GM19395 (cell line): ENCODE measurements at regions not wholly inside any gene's neighbourhood (a gene's known extent, or its start where the extent isn't known, plus 50 kb on each side); places are given as distances from the start of the nearest gene placed in this dataset.

Experiments
- ATAC-seq: cut with Tn5 transposase; IDR thresholded peaks from one replicate; pipeline ENCODE4 v1.9.1; 2021; ENCODE audit warnings: mild to moderate bottlenecking, moderate library complexity; ENCODE audit not compliant: unreplicated experiment

- ATAC-seq: no peak
Measured at GRCh38 chr6:33924681-33925080, 120.9 kb upstream of the MLN start.

GRCh38 chr6:33923857-33924514, 120.2 kb upstream of the MLN start:
- ATAC-seq: no peak

GRCh38 chr6:33921745-33922144, 117.9 kb upstream of the MLN start:
- no peak for ATAC-seq

- no peak for ATAC-seq
Measured at GRCh38 chr6:33918175-33918695, 114.4 kb upstream of the MLN start.

DNA sequence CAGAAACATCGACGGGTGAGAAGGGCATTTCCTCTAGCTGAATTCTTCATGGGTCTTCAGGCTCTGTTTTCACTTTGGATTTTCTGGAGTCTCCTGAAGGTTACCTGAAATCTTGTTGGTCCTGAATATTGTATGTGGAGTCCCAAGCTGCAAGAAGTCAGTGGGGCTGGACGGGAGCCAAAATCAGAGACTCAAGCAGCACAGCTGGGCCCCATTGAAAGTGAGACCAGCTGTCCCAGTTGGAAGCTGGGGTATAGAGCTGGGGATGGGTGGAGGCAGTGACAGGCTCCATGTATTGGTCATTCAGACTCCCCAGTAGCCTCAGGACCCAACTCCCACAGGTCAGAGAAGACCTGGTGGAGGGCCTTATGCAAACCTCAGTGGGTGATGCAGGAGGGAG, 111.3 kb upstream of the MLN start:
- no peak for ATAC-seq

DNA sequence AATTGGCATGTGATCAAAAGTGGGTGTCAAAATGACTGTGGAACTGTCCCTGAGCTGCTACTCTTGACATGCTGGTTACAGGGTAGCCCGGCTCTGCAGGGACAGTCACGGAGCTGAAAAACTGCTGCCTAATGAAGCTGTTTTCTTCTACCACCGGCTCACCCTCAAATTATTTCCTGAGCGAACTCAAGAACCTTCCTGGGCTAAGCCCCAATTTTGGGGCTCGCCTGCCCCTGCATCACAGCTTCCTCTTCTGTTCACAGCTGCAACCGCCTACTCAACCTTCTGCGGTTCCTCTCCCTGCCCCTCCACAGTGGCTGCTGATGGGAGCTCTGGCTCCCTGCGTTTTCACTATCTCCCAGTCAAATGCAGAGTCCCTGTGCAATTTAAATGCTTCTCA, 110.8 kb upstream of the MLN start:
- ATAC-seq: no peak

DNA sequence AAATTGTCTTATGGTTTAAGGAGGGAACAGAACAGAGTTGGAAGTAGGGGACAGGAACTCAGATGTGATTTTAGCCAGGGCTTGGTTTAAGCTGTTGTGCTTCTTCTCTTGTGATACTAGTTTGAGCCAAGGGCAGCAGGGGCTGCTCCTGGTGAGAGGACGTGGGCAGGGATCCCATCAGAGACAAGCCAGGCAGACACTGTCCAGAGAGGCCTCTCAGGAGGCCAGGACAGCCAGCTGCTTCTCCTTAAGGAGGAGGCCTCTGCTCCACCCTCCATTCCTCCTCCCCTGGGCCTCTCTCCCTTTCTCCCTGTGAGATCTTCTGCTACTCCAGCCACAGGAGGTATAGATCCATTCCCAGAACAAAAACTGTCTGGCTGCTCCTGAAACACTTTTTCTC, 108.4 kb upstream of the MLN start:
- no peak for ATAC-seq

DNA sequence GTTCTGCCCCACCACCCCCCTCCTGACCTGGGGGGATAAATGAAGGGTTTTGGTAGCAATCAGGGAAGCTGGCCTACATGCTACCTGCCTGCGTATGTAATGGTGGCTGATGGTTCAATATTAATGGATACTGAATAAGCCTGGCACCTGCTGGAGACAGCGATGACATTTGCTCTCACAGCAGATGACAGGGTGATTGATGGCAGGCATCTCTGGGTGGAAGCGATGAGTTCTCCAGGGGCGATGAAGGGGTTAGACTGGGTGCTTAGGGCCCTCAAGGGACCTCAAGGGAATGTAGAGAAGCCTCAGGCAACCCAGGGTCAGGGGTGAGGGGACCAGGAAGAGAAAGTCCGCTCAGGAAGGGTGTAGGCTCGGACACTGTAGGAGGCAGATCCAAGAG, 107.7 kb upstream of the MLN start:
- no peak for ATAC-seq

GRCh38 chr6:33910594-33910993, 106.8 kb upstream of the MLN start:
- ATAC-seq: no peak

DNA sequence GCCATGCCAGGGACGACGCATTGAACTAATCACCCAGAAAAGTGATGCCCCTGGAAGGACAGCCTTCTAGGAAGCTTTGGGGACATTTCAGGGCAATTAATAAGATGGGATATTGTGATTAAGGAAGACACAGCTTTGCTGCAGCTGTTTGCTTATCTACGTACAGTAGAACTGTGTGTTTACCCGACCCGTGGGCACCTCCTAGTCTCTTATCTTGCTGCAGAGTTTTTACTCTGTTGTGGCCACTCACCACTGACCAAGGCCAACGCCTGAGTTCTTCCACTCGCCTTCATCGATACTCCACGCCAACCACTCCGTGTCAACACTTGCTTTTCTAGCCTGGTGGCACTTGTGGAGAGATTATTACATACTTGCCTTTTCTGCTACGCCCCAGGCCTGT, 105.9 kb upstream of the MLN start:
- no peak for ATAC-seq

DNA sequence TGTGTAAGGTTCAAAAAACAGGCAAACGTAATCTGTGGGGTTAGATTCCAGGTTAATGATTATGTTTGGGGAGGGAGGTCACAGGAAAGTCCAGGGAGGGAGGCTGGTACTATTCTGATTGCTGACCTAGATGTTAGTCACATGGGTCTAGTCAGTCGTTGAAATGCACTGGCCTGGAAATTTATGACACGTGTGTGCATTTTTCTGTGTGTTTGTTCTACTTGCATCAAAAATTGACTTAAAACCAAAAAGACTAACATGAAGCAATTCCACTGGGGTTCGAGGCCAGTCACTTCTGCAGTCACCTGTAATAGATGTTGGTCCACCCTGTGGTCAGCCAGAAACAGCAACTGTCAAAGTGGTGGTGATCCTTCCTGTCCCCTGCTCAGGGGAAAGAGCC, 104.2 kb upstream of the MLN start:
- ATAC-seq: no peak

DNA sequence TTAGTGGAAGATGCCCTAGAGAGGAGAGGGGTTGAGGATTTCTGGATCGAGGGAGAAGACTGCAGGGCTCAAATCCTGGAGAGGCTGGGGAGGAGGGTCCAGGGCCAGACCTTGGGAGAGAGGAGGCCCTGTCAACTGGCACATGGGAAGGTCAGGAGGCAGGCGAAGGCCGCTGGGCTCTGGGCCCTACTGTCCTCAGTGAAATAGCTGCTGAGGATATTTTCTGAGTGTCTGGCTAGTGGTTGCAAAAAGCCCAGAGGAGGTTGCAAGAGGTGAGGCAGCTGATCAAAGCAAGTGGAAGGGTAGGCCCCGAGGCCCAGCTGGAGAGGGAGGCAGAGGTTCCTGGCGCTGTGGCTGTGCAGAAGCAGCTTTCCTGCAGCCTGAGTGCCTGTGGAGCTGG, 103.4 kb upstream of the MLN start:
- no peak for ATAC-seq

DNA sequence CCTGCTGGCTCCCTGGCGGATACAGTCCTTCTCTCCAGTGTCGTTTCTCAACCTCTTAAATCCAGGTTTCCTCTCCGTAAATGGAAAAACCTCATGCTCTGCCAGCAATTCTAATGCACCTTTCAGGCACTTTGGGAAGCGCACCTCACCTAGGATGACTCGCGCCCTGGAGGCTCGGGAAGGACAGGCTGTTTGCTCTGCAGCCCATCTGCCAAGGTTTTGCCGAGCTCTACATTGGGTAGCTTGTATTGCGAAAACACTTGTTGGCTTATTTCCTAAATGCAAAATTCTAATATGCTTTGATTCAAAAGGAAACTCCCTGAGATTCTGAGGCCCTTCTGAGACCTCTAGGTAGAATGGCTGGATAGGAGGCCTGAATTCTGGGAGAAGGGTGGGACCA, 102.6 kb upstream of the MLN start:
- ATAC-seq: no peak

GRCh38 chr6:33905071-33905609, 101.3 kb upstream of the MLN start:
- peak; percentile 32 for ATAC-seq

GRCh38 chr6:33904747-33905065, 100.9 kb upstream of the MLN start:
- no peak for ATAC-seq

DNA sequence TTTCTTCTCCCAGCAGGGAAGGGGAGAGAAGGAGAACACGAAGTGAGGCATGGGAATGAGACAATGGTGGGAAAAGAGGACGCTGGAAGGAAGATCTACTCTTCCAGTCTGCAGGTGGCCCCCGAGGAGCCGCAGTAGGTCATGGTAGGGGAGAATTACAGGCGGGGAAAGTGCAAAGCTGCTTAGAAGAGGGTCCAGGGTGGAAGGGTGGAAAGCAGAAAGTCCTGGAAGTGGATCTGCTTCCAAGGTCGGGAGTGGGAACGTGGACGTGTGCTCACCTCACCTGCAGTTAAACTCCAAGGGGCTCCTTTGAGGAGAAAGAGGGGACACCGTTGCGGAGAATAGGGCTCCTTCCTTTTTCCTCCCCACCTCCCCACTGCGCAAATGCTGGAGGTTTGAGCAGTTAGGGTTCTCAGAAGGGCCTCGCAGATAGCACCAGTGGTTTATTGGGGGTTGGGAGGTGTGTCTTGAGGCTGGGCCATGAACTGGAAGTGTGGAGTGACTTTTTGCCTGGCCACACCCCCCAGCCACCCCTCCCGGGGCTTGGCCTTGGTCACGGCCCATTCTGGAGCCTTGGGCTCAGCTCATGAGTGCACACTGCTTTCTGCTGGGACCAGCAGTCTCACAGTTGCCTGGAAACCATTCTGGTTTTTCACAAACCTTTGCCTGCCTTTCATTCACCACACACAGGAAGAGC, 100.4 kb upstream of the MLN start:
- ATAC-seq: peak; percentile 75

DNA sequence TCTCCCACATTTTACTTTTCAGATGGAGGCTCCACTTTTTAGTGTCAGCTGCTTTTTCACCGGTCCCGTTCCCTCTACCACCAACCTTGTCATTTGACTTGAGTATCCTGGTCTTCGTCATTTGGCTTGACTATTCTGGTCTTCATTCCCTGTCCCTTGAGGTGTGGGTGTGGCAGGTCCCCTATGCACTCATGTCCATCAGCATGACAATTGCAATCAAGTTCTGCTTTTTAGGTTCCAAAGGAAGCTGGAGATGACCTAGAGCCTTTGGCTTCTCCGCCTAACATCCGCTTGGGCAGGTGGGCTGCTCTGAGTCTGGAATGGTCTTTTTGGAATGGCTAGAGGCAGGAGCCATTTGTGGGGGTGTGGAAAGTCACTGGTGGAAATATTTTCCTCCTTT, 99.8 kb upstream of the MLN start:
- no peak for ATAC-seq

- no peak for ATAC-seq
Measured at GRCh38 chr6:33902457-33902853, 98.7 kb upstream of the MLN start.

GRCh38 chr6:33901822-33902456, 98.1 kb upstream of the MLN start:
- no peak for ATAC-seq

DNA sequence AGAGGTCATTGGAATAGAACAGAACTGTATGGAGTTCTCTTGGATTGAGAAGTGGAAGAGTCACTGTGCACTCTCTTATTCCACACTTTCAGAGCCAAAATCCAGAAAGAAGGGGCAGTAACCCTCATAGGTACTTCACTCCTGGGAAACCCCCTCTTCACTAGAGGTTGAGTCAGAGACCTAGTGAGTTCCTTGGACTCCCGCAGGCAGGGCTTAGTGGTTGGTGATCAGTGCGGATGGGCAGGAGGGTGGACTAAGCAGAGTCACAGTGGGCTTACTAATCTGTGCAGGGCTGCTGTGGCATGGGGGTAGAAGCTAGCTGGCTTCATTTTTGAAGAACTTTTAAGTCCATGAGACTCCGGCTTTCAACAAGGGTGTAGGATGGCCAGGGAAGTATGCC, 95.0 kb upstream of the MLN start:
- no peak for ATAC-seq

GRCh38 chr6:33897189-33897780, 93.5 kb upstream of the MLN start:
- no peak for ATAC-seq
